HG03378 (cell line): ENCODE measurements at regions not wholly inside any gene's neighbourhood (a gene's known extent, or its start where the extent isn't known, plus 50 kb on each side); places are given as distances from the start of the nearest gene placed in this dataset.
"Not testable (repeated sequence)": the region's sequence is repeated elsewhere in the genome, so short reads cannot be mapped to it uniquely, and the experiment has no call there.

Source experiments
- ATAC-seq: cut with Tn5 transposase; IDR thresholded peaks from one replicate; pipeline ENCODE4 v1.9.1; 2021; ENCODE audit warnings: mild to moderate bottlenecking, moderate library complexity; ENCODE audit not compliant: unreplicated experiment

GRCh38 chr13:86253497-86253896 is 454.3 kb upstream of the SLITRK6 start:
- ATAC-seq = not testable (repeated sequence)

GRCh38 chr13:86255820-86256219 is 456.6 kb upstream of the SLITRK6 start:
- ATAC-seq = not testable (repeated sequence)

- ATAC-seq = no peak
Measured at GRCh38 chr13:86269511-86269910, 470.3 kb upstream of the SLITRK6 start.

DNA sequence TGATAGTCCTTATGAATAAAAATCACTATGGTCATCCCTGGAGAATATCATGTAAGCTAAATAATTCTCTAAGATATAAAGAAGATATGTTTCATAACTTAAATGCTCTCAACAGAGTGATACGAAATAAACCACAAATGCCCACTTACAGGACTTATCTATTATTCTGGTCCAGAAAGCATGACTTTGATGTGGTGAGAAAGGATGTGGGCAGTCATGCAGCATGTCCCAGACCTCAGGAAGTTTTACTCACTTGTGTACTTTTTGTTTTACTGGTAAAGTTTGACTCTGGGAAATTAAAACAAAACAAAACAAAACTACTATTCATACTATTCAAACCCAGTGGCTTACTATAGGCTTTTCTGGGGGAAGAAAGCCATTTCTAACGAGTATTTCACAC is 483.2 kb upstream of the SLITRK6 start:
- peak; percentile 59 for ATAC-seq

- no peak for ATAC-seq
Measured at GRCh38 chr13:86283031-86283430, 483.8 kb upstream of the SLITRK6 start.

DNA sequence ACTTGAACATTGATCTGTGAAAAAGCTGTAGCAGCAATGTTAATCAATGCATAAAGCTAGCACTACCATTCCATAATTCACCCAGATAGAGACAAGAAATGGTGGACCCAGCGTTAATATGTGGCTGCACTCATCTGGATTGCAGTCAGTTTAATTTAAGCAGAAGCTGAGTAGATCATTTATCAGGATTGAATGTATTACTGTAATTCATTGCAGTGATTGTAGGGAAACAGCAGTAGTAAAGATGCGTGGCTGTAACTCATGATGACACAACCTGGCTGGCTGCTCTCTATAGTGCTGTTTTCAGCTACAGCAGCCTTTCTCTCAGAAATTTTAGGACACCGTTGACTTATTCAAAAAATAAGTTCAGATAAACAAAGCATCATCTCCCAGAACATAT is 499.5 kb upstream of the SLITRK6 start:
- ATAC-seq = no peak

- ATAC-seq = no peak
Measured at GRCh38 chr13:86299128-86299527, 499.9 kb upstream of the SLITRK6 start.

- ATAC-seq = no peak
Measured at GRCh38 chr13:86309881-86310280, 510.7 kb upstream of the SLITRK6 start.

- ATAC-seq = no peak
Measured at GRCh38 chr13:86313421-86313820, 514.2 kb upstream of the SLITRK6 start.

DNA sequence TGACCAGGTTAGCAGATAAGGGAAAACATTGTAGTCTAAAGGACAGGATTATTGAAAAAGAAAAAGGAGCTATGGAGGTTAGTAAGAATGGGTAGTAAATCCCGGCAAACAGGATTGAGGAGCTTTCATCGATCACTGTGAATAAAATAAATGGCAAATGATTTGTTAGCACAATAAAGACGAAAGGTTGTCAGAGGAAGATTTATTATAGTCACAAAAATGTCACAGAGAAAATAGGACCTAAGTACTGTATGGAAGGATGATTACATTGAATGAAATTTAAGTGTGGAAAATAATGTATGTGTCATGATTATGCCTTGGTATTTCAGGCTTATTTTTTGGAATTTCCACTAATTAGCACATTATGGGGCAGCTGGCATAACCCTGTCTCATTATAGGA is 519.2 kb upstream of the SLITRK6 start:
- ATAC-seq = no peak

- ATAC-seq = no peak
Measured at GRCh38 chr13:86324191-86324590, 525.0 kb upstream of the SLITRK6 start.

DNA sequence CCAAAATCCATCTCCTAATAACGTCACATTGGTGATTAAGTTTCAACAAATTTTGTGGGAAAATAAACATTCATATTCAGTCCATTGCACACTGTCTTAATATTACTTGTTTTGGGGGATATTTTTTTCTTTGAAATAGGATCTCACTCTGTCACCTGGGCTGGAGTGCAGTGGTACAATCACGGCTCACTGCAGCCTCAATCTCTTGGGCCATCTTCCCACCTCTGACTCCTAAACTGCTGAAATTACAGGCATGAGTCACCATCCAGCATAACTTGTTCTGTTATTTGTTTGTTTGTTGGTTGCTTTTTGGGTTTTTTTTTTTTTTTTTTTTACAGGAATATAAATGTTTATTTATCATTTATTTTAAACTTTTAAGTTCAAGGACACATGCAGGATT is 556.1 kb upstream of the SLITRK6 start:
- ATAC-seq = no peak

DNA sequence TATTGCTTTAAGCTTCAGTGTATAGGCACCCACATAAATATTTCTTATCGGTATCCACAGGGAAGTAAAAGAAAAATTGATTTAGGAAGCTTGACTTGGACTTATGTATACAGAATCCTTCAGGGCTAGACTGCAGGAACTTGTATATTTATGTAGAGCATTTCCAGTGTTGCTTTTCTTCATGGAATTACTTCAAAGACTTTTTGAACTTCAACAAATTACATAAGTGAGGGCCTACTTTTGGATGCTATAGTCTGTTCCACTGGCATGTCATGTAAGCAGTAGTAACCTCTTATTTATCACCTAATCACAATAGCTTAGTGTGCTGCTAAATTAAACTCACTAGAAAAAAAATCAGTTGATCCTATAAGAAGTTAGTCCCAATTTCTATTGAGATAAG is 557.9 kb upstream of the SLITRK6 start:
- ATAC-seq = no peak

GRCh38 chr13:86363749-86364148 is 564.5 kb upstream of the SLITRK6 start:
- not testable (repeated sequence) for ATAC-seq

- ATAC-seq = no peak
Measured at GRCh38 chr13:86368924-86369323, 569.7 kb upstream of the SLITRK6 start.

GRCh38 chr13:86377451-86377850 is 578.2 kb upstream of the SLITRK6 start:
- no peak for ATAC-seq

- ATAC-seq = no peak
Measured at GRCh38 chr13:86378628-86379027, 579.4 kb upstream of the SLITRK6 start.

DNA sequence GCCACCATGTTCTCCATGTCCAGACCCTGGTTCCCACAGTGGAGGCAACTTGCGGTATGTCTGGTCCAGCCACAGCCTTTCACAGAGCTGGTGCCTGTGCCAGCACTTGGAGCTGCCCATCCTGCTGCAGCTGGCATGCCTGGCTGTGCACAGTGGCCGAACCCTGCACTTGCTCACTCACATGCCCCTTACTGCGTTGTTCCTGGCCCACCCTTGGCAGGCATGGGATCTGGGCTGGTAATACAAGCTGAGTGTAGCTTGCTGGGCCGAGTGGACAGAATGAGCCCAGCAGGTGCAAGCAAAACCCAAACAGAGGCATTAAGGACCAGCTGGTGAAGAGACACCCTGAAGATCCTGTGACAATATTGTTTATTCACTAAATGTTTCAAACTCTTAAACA is 583.9 kb upstream of the SLITRK6 start:
- no peak for ATAC-seq

GRCh38 chr13:86383561-86383960 is 584.3 kb upstream of the SLITRK6 start:
- no peak for ATAC-seq

DNA sequence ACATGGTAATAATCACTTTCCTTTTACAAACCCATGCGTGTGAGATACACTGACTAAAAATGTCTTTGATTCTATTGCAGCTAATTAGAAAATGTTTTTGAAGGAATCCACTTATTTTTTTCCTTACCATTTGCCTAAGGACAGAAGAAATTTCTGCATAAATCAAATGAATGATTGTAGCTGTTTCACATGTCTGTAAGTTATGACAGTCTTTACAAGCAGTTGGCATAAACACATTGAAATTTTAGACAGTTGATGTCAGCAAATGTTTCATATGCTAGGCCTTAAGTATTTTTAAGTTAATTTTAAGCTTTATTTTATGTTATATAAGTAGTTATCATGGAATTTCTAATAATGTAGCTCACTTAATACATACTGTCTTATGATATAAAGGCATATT is 598.4 kb upstream of the SLITRK6 start:
- ATAC-seq = no peak

GRCh38 chr13:86399572-86399971 is 600.4 kb upstream of the SLITRK6 start:
- no peak for ATAC-seq

DNA sequence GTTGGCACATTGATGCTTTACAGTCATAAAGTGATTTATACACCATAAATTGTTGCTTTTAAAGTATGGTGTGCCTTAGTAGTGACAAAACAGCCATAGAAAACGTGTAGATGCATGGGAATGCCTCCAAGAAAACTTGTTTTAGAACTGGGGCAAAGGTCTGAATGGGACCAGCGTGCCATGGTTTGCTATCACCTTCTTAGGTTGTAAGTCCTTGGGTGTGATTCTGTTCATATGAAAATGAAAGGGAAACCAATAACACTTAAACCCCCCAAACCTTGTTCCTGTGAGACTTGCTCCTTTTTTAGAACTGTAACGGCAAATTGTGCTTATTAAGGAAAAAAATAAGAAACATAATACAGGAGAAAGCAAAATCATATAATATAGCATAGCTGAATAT is 603.3 kb upstream of the SLITRK6 start:
- ATAC-seq = no peak

GRCh38 chr13:86403181-86403580 is 604.0 kb upstream of the SLITRK6 start:
- no peak for ATAC-seq
